Fibroblast of lung (primary cell): ENCODE measurements at regions not wholly inside any gene's neighbourhood (a gene's known extent, or its start where the extent isn't known, plus 50 kb on each side); places are given as distances from the start of the nearest gene placed in this dataset.

Source experiments
- CTCF ChIP-seq, 2 donors: IDR thresholded peaks in 1 of 2; conservative IDR thresholded peaks in 1 of 2; 1 replicate in 1 of 2; 2 replicates in 1 of 2; pipeline ENCODE4 v1.5.1; 2011 to 2012; ENCODE audit warnings: low read length in 2 of 2, control low read depth in 1 of 2, inconsistent platforms in 1 of 2, low read depth in 1 of 2, mild to moderate bottlenecking in 1 of 2
- EZH2 ChIP-seq: IDR thresholded peaks from 2 replicates; pipeline ENCODE4 v1.5.1; 2012; ENCODE audit warnings: low read length, control low read depth, mild to moderate bottlenecking; ENCODE audit errors: missing control alignments

DNA sequence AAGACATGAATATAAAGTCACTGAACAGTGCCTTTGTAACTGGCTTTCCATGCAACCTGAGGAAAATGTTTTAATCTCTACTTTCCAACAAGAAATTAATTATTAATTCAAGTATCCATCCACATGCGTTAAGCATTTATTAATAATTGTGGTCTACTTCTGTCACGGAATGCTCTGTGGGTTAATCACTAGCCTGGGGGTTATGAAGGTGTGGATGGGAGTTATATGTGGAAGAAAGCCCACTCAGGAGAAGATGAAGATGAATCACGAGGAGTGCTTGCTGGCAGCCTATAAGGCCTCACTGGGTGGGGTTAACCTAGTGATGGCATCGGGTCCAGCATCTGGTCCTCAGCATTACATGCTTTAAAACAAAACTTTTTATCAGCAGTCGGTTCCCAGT is 99.5 kb upstream of the AVPR1A start:
- TF ChIP-seq CTCF (conservative IDR thresholded peaks at IDR 0.05 in 1 of 2, IDR thresholded peaks at IDR 0.05 in 1 of 2; ENCODE audit: low read depth in 1 of 2, low read length in 2 of 2) (no peak), EZH2 (no peak)
